B cell (primary cell): ENCODE measurements at regions not wholly inside any gene's neighbourhood (a gene's known extent, or its start where the extent isn't known, plus 50 kb on each side); places are given as distances from the start of the nearest gene placed in this dataset.

ENCODE experiments used
- CTCF ChIP-seq: fragments of 200-600 bp; IDR thresholded peaks from one replicate; pipeline ENCODE4 v1.8.0; 2022; ENCODE audit warnings: antibody characterized with exemption, mild to moderate bottlenecking
- EZH2 ChIP-seq: IDR thresholded peaks from 2 replicates; pipeline ENCODE4 v1.6.1; 2012; ENCODE audit warnings: borderline replicate concordance, low read depth, mild to moderate bottlenecking, moderate library complexity, low read length; ENCODE audit not compliant: insufficient read depth, poor library complexity, severe bottlenecking

GRCh38 chr2:76447294-76447693, 736.6 kb upstream of the GCFC2 start:
- TF ChIP-seq CTCF, result no peak
- TF ChIP-seq EZH2, result no peak
